HTR-8/SVneo (cell line): ENCODE measurements at regions not wholly inside any gene's neighbourhood (a gene's known extent, or its start where the extent isn't known, plus 50 kb on each side); places are given as distances from the start of the nearest gene placed in this dataset.
A peak's percentile ranks its signal among the peaks of the same experiment; 100 is the strongest.
"Not testable (repeated sequence)": the region's sequence is repeated elsewhere in the genome, so short reads cannot be mapped to it uniquely, and the experiment has no call there.

Experiments used
- DNase-seq: peaks from one replicate; pipeline ENCODE4 v3.0.0; 2011; ENCODE audit warnings: low spot score, mixed read lengths; ENCODE audit not compliant: insufficient read length
- FAIRE-seq: peaks from 2 replicates; lab custom pipeline; 2011; peaks lifted over from hg19 to GRCh38; lab: Jason Lieb, UNC

GRCh38 chr4:49288796-49289195, 302.7 kb downstream of the CWH43 start:
- FAIRE-seq, DNase-seq: not testable (repeated sequence)

DNA sequence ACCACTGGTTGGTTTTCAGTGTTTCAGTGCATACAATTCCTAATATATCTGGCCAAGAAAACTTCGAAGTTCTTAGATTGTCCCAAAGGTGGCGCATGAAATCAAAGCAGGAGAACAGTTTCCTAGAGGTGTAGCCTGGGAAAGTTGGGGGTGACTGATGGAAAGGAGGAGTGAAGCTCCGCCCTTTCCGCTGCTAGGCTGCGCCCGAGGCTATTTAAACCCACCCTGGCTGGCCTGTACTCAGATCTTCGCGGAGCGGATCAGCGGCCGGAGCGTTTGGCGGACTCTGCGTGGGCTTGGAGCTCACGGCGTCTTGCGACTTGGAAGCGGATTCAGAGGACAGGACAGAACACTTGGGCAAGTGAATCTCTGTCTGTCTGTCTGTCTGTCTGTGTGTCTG, 328.7 kb downstream of the CWH43 start:
- not testable (repeated sequence) for FAIRE-seq, DNase-seq

DNA sequence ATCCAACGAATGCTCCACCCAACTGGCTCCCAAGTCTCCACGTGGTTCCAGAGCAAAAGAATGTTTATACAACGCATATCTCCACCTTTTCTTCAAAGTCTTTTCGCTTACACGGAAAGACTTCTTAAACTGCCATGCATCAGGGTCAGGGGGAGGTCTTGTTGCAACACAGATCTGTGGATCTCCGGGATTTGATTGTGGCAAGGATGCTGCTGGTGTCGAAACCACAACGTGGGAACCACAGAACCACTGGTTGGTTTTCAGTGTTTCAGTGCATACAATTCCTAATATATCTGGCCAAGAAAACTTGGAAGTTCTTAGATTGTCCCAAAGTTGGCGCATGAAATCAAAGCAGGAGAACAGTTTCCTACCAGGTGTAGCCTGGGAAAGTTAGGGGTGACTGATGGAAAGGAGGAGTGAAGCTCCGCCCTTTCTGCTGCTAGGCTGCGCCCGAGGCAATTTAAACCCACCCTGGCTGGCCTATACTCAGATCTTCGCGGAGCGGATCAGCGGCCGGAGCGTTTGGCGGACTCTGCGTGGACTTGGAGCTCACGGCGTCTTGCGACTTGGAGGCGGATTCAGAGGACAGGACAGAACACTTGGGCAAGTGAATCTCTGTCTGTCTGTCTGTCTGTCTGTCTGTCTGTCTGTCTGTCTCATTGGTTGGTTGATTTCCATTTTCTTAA, 334.8 kb downstream of the CWH43 start:
- DNase-seq, result not testable (repeated sequence)
- FAIRE-seq, result peak; percentile 64

DNA sequence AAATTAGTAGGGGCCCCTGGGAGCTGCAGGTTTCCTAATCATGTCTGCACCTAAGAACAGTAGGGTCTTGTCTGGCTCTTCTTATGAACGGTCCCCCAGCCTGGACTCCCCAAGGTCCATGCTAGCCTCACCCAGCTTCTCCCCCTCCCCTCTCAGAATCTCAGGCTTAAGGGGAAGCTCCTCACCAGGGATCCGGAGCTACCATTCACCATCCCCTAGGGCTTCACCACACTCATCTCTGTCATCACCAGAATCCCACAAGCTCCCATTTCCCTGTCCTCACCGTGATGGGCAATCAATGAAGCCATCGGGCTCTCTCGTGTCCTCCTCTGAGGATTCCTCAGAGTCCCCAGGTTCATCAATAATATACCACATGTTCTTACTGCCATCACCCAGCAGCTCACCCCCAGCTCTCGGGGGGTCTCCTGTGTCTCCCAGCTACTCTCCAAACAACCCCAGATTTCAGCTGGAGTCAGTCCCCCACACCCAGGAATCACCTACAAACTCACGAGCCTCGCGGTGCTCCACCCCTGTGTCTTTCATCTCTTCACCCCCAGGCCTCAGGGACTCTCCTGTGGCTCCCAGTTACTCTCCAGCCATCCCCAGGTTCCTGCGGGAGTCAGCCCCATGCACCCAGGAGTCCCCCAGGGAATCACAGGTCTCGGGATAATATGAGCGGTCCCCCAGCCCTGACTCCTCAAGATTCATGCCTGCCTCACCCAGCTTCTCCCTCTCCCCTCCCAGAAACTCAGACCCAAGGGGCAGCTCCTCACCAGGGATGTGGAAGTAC, 335.6 kb downstream of the CWH43 start:
- not testable (repeated sequence) for DNase-seq, FAIRE-seq

DNA sequence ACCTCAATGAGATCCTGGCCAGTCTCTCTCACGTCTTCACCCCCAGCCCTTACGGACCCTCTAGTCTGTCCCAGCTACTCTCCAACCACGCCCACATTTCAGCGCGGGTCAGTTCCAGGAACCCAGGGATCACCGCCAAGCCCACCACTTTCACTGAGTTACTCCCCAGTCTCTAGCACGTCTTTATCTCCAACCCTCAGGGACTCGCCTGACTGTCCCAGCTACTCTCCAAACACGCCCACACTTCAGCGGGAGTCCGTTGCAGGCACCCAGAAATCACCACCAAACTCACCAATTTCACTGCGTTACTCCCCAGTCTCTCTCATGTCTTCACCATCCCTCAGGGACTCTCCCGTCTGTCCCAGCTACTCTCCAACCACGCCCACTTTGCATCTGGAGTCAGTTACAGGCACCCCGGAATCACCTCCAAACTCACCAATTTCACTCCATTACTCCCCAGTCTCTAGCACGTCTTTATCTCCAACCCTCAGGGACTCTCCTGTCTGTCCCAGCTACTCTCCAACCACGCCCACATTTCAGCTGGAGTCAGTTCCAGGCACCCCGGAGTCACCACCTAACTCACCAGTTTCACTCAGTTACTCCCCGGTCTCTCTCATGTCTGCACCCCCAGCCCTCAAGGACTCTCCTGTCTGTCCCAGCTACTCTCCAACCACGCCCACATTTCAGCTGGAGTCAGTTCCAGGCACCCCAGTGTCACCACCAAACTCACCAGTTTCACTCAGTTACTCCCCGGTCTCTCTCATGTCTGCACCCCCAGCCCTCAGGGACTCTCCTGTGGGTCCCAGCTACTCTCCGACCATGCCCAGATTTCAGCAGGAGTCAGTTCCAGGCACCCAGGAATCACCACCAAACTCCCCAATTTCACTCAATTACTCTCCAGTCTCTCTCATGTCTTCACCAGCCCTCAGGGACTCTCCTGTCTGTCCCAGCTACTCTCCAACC, 336.8 kb downstream of the CWH43 start:
- not testable (repeated sequence) for DNase-seq, FAIRE-seq

- not testable (repeated sequence) for FAIRE-seq, DNase-seq
These were observed 337.5 kb downstream of the CWH43 start for GRCh38 chr4:49323573-49323940.
